Natural killer cell (primary cell): ENCODE measurements at regions not wholly inside any gene's neighbourhood (a gene's known extent, or its start where the extent isn't known, plus 50 kb on each side); places are given as distances from the start of the nearest gene placed in this dataset.
"Not testable (repeated sequence)": the region's sequence is repeated elsewhere in the genome, so short reads cannot be mapped to it uniquely, and the experiment has no call there.

Source experiments
- ATAC-seq, 3 donors: fragments of 150-1000 bp in 2 of 3; fragments of 200-7000 bp in 1 of 3; cut with Tn5 transposase; 1 replicate in 1 of 3; 2 replicates in 2 of 3; pipeline ENCODE4 v1.10.0; 2021; ENCODE audit warnings: mild to moderate bottlenecking in 2 of 3, moderate library complexity in 2 of 3
- DNase-seq, 2 donors: peaks; one replicate each; pipeline versions ENCODE4 v3.0.0 to v3.0.0-alpha.2; 2013 to 2021; ENCODE audit warnings: mixed read lengths in 1 of 2
- H3K27ac ChIP-seq: one replicate; pipeline ENCODE4 v1.5.1; 2013; ENCODE audit warnings: mild to moderate bottlenecking, low read length
- H3K27me3 ChIP-seq: one replicate; pipeline ENCODE4 v1.6.1; 2013; ENCODE audit warnings: low read length; ENCODE audit not compliant: control insufficient read depth, insufficient read depth
- H3K36me3 ChIP-seq: one replicate; pipeline ENCODE4 v1.6.1; 2013; ENCODE audit warnings: low read length; ENCODE audit not compliant: control insufficient read depth, insufficient read depth
- H3K4me1 ChIP-seq: one replicate; pipeline ENCODE4 v1.6.1; 2013; ENCODE audit warnings: low read length; ENCODE audit not compliant: control insufficient read depth, insufficient read depth
- H3K4me3 ChIP-seq: one replicate; pipeline ENCODE4 v1.5.1; 2013; ENCODE audit warnings: low read length
- H3K9me3 ChIP-seq: one replicate; pipeline ENCODE4 v1.6.1; 2013; ENCODE audit warnings: low read length; ENCODE audit not compliant: control insufficient read depth, insufficient read depth
- H3K27ac Mint-ChIP-seq, 2 donors: one replicate each; pipeline ENCODE4 v1.8.0; 2022; ENCODE audit warnings: mild to moderate bottlenecking in 2 of 2, mixed read lengths in 2 of 2, moderate library complexity in 1 of 2
- H3K27me3 Mint-ChIP-seq, 2 donors: one replicate each; pipeline ENCODE4 v1.8.0; 2022; ENCODE audit warnings: low read depth in 2 of 2, mixed read lengths in 2 of 2
- H3K36me3 Mint-ChIP-seq: one replicate; pipeline ENCODE4 v1.8.0; 2022; ENCODE audit warnings: mixed read lengths
- H3K4me1 Mint-ChIP-seq, 2 donors: one replicate each; pipeline ENCODE4 v1.8.0; 2022; ENCODE audit warnings: mixed read lengths in 2 of 2
- H3K4me3 Mint-ChIP-seq: one replicate; pipeline ENCODE4 v1.8.0; 2022; ENCODE audit warnings: mild to moderate bottlenecking, moderate library complexity, mixed read lengths
- H3K9me3 Mint-ChIP-seq, 2 donors: one replicate each; pipeline ENCODE4 v1.8.0; 2022; ENCODE audit warnings: mixed read lengths in 2 of 2
- WGBS: methylation state at CpG from one replicate; pipeline ENCODE4 v1.1.7; 2013; ENCODE audit warnings: missing lambda C conversion rate; ENCODE audit not compliant: insufficient coverage; 5-methylcytosine and 5-hydroxymethylcytosine counted together
- intact Hi-C: fragments of 100-400 bp; cut with micrococcal nuclease; formaldehyde crosslinking; loops from one replicate; pipeline ENCODE4 v1.14.2; 2022
- TF ChIP-seq, protein P1 (sequence below): fragments of 200-600 bp; IDR thresholded peaks from one replicate; pipeline ENCODE4 v1.8.0; 2022; ENCODE audit warnings: antibody characterized with exemption

DNA sequence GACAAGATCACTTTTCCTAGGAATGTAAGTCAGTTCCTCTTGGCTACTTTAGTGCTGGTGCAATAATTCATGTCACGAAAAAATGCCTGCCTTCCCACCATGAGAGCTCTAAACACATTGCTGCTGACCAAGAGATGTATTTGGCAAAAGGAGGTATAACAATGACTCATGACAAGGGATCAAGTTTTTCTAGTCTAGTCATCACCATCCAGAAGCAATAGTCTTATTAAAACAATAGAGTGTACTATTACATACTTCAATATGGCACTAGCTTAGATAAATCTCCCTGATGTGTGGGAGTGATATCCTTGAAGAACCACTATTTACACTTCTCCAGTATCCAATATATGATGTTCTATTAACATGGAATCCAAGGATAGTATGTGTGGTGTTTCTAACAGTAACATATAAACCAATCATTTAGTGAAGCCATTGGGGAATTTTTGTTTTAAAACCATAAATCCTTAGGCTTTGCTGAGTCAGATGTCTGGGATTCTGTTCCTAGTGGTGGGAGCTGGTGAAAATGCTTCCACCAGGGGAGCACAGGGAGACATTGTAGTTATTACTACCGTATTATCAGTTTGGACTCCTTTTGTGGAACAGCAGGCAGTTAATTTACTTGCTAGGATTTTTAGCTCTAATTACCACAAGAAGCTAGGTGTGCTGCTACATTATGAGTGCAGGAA is 1387.5 kb downstream of the LRFN5 start:
- no peak overlapping the region for H3K27ac ChIP-seq
- Mint-ChIP-seq H3K27me3 (no peaks in the 10 kb centered on the region), H3K36me3 (no peaks in the 10 kb centered on the region), H3K27ac (no peak overlapping the region), H3K4me3 (no peak overlapping the region), H3K9me3 (peaks cover 3 to 5% of the 10 kb centered on the region in 2 donors), H3K4me1 (no peaks in the 10 kb centered on the region)
- no peaks in the 10 kb centered on the region for H3K4me1 ChIP-seq
- H3K4me3 ChIP-seq, result no peak overlapping the region
- TF ChIP-seq, protein P1, sequence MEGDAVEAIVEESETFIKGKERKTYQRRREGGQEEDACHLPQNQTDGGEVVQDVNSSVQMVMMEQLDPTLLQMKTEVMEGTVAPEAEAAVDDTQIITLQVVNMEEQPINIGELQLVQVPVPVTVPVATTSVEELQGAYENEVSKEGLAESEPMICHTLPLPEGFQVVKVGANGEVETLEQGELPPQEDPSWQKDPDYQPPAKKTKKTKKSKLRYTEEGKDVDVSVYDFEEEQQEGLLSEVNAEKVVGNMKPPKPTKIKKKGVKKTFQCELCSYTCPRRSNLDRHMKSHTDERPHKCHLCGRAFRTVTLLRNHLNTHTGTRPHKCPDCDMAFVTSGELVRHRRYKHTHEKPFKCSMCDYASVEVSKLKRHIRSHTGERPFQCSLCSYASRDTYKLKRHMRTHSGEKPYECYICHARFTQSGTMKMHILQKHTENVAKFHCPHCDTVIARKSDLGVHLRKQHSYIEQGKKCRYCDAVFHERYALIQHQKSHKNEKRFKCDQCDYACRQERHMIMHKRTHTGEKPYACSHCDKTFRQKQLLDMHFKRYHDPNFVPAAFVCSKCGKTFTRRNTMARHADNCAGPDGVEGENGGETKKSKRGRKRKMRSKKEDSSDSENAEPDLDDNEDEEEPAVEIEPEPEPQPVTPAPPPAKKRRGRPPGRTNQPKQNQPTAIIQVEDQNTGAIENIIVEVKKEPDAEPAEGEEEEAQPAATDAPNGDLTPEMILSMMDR, result no peak
- ATAC-seq (no peak), DNase-seq (no peak)
- H3K9me3 ChIP-seq, result no peaks in the 10 kb centered on the region
- intact Hi-C loops, result no loop called here
- 91% methylated on average over 2 of the region's 2 CpGs for WGBS
- H3K36me3 ChIP-seq, result no peaks in the 10 kb centered on the region
- H3K27me3 ChIP-seq, result no peaks in the 10 kb centered on the region

DNA sequence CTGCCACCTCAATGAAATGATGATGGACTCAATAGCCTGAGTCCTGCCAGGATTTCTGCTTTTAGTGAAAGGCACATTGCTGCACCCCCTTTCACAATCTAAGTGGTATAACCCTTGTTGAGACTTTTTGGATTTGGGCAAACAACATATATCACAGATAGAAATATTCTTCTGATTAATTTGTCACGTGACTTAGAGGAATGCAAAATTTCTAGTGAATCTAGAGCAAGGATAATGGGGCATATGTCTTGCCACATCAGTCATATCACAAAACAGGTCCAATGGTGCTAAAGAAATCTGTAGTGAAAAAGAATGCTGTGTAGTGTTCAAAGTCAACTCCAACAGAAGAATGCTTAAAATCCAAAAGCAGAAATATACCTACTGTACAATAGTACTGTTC is 1386.3 kb downstream of the LRFN5 start:
- H3K36me3 Mint-ChIP-seq, result no peaks in the 10 kb centered on the region

DNA sequence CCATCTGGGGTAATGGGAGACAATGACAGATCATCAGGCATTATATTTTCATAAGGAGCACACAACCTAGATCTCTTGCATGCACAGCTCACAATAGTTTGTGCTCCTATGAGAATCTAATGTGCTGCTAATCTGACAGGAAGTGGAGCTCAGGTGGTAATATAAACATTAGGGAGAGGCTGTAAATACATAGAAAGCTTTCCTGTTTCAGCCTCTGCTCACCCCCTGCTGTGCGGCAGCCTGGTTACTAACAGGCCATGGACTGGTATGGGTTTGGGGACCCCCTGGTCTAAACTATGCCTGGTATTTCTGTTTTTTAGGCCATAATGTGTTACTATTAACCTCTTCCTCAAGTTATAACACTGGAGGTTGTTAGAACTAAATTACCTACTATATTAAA is 1373.7 kb downstream of the LRFN5 start:
- no peaks in the 10 kb centered on the region for H3K4me1 Mint-ChIP-seq
- peaks cover 14 to 15% of the 10 kb centered on the region in 2 donors for H3K9me3 Mint-ChIP-seq
- no peak overlapping the region for H3K4me3 ChIP-seq
- H3K27ac ChIP-seq, result no peak overlapping the region
- TF ChIP-seq, protein P1, result no peak
- no peaks in the 10 kb centered on the region for H3K36me3 Mint-ChIP-seq
- DNase-seq (no peak), ATAC-seq (no peak)
- peaks cover 4% of the 10 kb centered on the region for H3K9me3 ChIP-seq
- WGBS, result 100% methylated on average over 1 of the region's 1 CpG
- H3K27ac Mint-ChIP-seq, result no peak overlapping the region
- no peaks in the 10 kb centered on the region for H3K27me3 Mint-ChIP-seq
- H3K27me3 ChIP-seq, result no peaks in the 10 kb centered on the region
- no peaks in the 10 kb centered on the region for H3K4me1 ChIP-seq
- H3K4me3 Mint-ChIP-seq, result no peak overlapping the region
- intact Hi-C loops, result no loop called here
- no peaks in the 10 kb centered on the region for H3K36me3 ChIP-seq

More for the DNA sequence above, 1386.3 kb downstream of the LRFN5 start:
- no peak for ATAC-seq
- WGBS, result 60% methylated on average over 1 of the region's 1 CpG
- H3K27me3 ChIP-seq, result no peaks in the 10 kb centered on the region
- no peaks in the 10 kb centered on the region for H3K4me1 ChIP-seq
- Mint-ChIP-seq H3K4me3 (no peak overlapping the region), H3K9me3 (peaks cover 5 to 6% of the 10 kb centered on the region in 2 donors), H3K27me3 (no peaks in the 10 kb centered on the region), H3K27ac (no peak overlapping the region), H3K4me1 (no peaks in the 10 kb centered on the region)
- H3K9me3 ChIP-seq, result peaks cover 9% of the 10 kb centered on the region
- no peak overlapping the region for H3K27ac ChIP-seq
- no peak overlapping the region for H3K4me3 ChIP-seq
- TF ChIP-seq, protein P1, result no peak
- DNase-seq, result no peak
- intact Hi-C loops, result no loop called here
- H3K36me3 ChIP-seq, result no peaks in the 10 kb centered on the region

DNA sequence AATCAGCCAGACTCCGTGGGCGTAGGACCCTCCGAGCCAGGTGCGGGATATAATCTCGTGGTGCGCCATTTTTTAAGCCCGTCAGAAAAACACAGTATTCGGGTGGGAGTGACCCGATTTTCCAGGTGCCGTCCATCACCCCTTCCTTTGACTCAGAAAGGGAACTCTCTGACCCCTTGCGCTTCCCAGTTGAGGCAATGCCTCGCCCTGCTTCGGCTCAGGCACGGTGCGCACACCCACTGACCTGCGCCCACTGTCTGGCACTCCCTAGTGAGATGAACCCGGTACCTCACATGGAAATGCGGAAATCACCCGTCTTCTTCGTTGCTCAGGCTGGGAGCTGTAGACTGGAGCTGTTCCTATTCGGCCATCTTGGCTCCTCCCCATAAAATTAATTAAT is 1366.5 kb downstream of the LRFN5 start:
- H3K36me3 ChIP-seq, H3K4me1 ChIP-seq, H3K4me3 ChIP-seq, H3K27me3 Mint-ChIP-seq, intact Hi-C loops, DNase-seq, ATAC-seq, H3K9me3 ChIP-seq, H3K27me3 ChIP-seq, H3K27ac ChIP-seq, H3K4me1 Mint-ChIP-seq, H3K36me3 Mint-ChIP-seq, H3K4me3 Mint-ChIP-seq, H3K27ac Mint-ChIP-seq: not testable (repeated sequence)
- peaks cover 13 to 16% of the 10 kb centered on the region in 2 donors for H3K9me3 Mint-ChIP-seq
- WGBS, result 92% methylated on average over 18 of the region's 21 CpGs
